Stimulated activated CD8-positive, alpha-beta memory T cell treated with anti-CD3 and anti-CD28 coated beads, Interleukin-4, amount 100 ng/mL, for 1 hour (primary cell): ENCODE measurements at regions not wholly inside any gene's neighbourhood (a gene's known extent, or its start where the extent isn't known, plus 50 kb on each side); places are given as distances from the start of the nearest gene placed in this dataset.
A peak's percentile ranks its signal among the peaks of the same experiment; 100 is the strongest.
"Not testable (repeated sequence)": the region's sequence is repeated elsewhere in the genome, so short reads cannot be mapped to it uniquely, and the experiment has no call there.

Experiments
- DNase-seq, 2 donors: peaks; one replicate each; pipeline ENCODE4 v3.0.0-alpha.2; 2020; ENCODE audit warnings: low read depth in 2 of 2, low spot score in 1 of 2

- no peak for DNase-seq
Measured at GRCh38 chr6:152811785-152812184, 61.2 kb downstream of the VIP start.

DNA sequence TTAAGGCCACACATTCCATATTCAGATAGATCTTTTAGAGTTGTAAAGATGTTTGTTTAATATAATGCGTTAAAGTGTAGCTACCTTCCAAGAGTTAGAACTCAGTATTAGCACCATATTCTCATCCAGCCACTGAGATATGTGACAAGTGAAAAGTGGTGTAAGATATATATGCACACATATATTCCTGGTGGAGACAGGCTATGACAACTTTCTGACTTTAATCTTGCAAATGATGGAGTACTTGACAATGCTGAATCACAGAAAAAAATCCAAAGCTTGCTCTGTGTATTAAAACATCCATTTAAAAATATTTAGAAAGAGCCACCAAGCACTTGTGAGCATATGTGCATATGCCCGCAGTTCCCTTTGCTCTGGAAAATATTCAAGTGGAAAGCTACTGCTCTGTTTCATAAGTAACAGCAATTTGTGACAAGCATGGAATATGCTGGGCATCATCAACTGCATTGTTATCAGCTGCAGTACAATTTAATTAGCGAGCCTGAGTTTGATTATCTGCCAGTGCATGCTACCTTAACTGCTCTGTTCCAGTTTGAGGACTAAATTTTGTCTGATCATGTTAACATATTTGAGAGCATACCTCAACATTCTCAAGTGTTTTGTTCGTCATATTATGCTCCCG is 64.8 kb downstream of the VIP start:
- no peak for DNase-seq

GRCh38 chr6:152816055-152816454 is 65.5 kb downstream of the VIP start:
- DNase-seq: no peak

DNA sequence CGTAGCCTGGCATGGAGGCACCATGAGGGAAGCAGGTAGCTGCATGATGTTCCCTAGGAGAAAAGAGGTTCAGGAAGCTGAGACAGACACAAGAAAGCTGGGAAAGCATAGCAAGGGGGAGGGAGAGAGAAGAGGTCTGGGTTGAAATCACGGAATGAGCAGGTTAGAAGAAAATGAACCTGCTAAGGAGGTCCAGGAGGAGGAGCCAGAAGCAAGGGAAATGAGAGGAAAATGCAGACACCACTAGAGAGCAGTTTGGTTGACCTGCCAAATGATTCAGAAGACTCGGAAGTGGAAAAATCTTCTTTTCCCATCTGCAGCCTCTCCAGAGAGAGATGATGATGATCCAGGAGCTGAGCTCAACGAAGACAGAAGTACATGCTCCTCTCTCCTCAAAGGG is 70.9 kb downstream of the VIP start:
- no peak for DNase-seq

- no peak for DNase-seq
Measured at GRCh38 chr6:152824666-152825065, 74.1 kb downstream of the VIP start.

DNA sequence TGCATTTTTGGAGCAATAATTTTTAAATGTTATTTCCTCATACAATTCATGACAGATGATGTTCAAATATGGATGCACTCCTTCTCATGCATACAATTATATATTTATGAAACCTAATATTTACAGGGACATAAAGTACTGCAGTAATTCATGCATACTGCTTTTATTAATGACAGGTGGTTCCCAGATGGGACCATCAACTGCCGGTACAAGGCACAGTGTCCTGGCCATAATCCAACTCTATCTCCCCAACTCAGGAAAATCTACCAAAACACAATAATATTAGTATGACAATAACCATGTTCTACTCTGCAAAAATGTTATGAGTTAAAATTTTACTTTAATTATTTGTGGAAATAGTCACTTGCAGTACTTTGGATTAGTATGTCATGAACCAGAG is 77.8 kb downstream of the VIP start:
- no peak for DNase-seq

DNA sequence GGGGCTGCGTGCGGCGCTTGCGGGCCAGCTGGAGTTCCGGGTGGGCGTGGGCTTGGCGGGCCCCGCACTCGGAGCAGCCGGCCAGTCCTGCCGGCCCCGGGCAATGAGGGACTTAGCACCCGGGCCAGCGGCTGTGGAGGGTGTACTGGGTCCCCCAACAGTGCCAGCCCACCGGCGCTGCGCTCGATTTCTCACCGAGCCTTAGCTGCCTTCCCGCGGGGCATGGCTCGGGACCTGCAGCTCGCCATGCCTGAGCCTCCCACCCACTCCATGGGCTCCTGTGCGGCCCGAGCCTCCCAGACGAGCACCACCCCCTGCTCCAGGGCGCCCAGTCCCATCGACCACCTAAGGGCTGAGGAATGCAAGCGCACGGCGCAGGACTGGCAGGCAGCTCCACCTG is 83.8 kb downstream of the VIP start:
- DNase-seq: not testable (repeated sequence)

- DNase-seq: no peak
Measured at GRCh38 chr6:152836523-152836922, 85.9 kb downstream of the VIP start.

- no peak for DNase-seq
Measured at GRCh38 chr6:152845421-152845820, 94.8 kb downstream of the VIP start.

- DNase-seq: no peak
Measured at GRCh38 chr6:152846825-152847224, 96.2 kb downstream of the VIP start.

- no peak for DNase-seq
Measured at GRCh38 chr6:152848919-152849318, 98.3 kb downstream of the VIP start.

- DNase-seq: no peak
Measured at GRCh38 chr6:152854086-152854795, 103.6 kb downstream of the VIP start.

- DNase-seq: no peak
Measured at GRCh38 chr6:152858141-152858540, 107.5 kb downstream of the VIP start.

DNA sequence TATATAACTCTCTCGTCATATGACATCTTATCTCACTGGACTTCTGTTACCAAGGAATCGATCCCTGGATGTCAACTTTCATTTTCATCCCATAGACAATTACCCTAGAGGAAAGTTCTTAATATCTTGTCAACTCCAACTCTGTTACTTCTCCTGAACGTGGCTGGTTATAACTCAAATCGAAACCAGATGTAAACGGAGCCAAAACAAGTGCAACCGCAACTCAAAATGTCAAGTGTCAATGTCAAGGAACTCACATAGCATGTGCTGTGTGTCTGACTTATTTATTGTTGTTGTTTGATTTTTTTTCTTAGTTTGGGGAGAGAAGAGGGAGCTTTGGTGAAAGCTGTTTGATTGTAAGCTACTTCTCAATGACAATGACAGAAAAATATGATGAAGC is 108.6 kb downstream of the VIP start:
- no peak for DNase-seq

- DNase-seq: peak; percentile 31 to 43
Measured at GRCh38 chr6:152863618-152864326, 113.2 kb downstream of the VIP start.

DNA sequence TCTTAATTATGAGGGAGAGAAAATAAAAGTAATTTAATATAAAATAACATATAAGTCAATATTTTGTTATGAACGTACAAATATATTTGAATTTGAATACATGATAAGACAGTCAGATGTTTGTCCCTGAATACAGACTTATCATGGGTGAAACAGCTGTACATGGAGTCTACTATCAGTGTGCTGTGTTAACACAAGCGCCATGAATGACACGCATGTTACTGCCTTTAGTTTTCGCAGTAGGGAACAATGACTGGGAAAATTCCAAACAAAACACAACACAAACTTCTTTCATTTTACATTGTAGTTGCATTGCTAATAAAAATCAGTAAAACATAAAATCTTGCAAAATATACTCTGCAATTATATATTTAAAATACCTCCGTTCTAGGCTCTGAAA is 108.6 kb downstream of the FBXO5 start:
- no peak for DNase-seq

GRCh38 chr6:152874846-152875568 is 107.8 kb downstream of the FBXO5 start:
- no peak for DNase-seq

DNA sequence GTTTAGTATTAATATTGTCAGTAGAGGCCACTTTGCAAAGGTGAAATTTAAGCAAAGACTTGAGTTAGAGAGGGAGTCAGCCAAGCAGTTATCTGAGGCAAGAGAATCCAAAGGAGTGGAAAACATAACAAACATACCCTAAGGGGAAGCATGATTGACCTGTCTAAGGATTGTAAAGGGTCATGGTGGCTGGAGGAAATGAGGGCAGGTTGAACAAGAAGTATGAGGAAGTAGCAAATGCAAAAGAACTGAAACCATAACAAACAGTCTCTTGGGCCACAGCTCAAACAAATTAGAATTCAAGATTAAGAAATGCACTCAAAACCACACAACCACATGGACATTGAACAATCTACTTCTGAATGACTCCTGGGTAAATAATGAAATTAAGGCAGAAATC is 103.2 kb downstream of the FBXO5 start:
- no peak for DNase-seq

DNA sequence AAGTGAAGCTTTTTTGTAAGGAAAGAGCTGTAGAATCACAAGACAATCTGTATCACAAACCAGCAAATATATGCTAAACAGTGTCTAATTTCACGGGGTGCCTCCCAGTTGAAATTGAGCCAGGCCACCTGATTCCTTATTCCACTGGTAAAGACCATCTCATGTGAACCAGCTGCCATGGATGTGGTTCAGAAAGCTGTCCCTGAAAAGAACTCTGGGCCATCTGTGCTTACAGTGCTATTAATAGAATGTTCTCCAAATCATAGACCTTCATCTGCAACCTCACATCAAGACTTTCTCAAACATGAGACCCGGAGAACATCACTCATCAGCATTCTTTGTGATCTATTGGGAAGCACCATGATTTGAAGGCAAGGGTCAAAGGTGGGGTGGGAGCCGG is 89.7 kb downstream of the FBXO5 start:
- DNase-seq: no peak

DNA sequence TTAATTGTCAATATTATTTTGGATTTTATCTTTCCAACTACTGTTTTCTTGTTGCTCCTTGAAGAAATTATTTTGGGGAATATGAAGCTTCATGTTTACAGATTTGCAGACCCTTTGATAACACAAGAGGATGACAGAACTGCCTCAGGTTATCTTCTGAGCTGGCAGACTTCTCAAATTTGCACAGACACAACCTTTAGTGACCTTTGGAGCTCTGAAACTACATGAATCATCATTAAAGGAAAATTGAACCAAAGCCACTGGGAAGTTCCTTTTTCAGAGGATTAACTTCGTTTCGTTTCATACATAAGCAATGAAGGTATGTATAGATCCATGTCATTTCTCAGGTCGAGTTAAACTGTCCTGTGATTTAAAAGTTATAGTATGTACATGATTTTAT is 85.9 kb downstream of the FBXO5 start:
- no peak for DNase-seq

GRCh38 chr6:152897807-152898399 is 84.9 kb downstream of the FBXO5 start:
- peak; percentile 13 to 29 for DNase-seq
